DMS114 treated with DMSO at 0.1 percent for 48 hours (cell line): ENCODE measurements at regions not wholly inside any gene's neighbourhood (a gene's known extent, or its start where the extent isn't known, plus 50 kb on each side); places are given as distances from the start of the nearest gene placed in this dataset.

Experiments
- DNase-seq: peaks from one replicate; lab custom pipeline; 2025; ENCODE audit not compliant: unreplicated experiment; lab: John Stamatoyannopoulos, UW

DNA sequence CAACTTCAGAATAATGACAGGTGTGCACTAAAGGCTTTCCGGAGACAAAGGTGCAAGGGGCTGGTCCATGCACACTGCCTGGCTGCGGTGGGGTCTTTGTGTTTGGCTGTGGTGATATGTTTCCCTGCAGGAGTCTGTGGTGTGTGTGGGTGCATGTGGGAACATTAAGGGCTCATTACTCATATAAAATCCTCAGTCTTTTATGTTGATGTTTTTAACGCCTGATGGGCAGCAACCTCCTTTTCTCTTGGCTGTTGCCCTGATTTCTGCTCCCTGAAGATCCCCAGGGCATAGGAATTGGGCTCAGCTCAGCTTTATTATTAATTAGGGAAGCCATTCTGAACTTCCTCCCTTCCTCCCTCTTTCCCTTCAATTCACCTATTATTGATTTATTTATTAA lies 67.6 kb upstream of the SPAG17 start:
- no peak for DNase-seq

- no peak for DNase-seq
These were observed 65.2 kb upstream of the SPAG17 start for GRCh38 chr1:118250232-118250631.

GRCh38 chr1:118249641-118250040 lies 64.6 kb upstream of the SPAG17 start:
- DNase-seq = no peak

GRCh38 chr1:118247593-118247992 lies 62.6 kb upstream of the SPAG17 start:
- no peak for DNase-seq

DNA sequence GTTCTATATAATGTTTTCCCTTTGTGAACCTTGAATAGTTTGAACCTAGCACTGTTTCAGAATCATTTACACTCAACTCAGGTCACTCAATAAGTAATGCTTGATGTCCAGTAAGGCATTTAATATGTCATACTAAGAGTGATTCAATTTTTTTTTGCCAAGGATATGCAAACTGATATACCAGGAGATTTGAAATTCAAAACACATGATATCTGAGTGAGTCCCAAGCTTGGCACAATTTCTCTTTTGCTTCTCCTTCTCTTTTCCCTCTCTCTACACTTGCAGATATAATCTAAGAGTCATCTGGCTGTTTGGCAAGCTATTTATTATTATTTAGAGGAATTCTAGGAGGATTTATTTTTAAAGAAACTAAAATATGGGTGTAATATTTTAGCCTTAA lies 61.6 kb upstream of the SPAG17 start:
- DNase-seq = no peak

- DNase-seq = no peak
These were observed 59.2 kb upstream of the SPAG17 start for GRCh38 chr1:118244194-118244593.

DNA sequence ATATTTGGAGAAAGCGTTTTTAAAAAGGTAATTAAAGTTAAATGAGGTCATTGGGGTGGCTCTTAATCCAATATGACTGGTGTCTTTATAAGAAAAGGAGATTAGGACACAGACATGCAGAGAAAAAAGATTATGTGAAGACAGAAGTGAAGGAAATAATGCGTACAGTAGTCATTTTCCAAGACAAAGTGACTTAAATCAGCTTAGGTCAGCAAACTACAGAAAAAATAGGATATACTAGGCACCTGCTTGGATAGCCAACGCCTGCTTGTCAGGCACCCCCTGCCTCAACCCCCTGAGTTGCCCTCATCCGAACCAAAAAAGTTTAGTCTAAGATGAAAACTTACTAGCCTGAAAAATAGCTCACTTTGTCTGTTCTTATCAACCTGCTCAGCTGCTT lies 58.2 kb upstream of the SPAG17 start:
- DNase-seq = no peak
